Right lobe of liver (tissue), 4 donors: ENCODE measurements at regions not wholly inside any gene's neighbourhood (a gene's known extent, or its start where the extent isn't known, plus 50 kb on each side); places are given as distances from the start of the nearest gene placed in this dataset.

Experiments used
- POLR2A ChIP-seq: fragments of 450-650 bp; IDR thresholded peaks from one replicate; pipeline ENCODE4 v1.6.1; 2017; ENCODE audit warnings: antibody characterized with exemption, mild to moderate bottlenecking
- TF ChIP-seq, protein P1 (sequence below), 4 donors: fragments of 200-600 bp in 3 of 4; fragments of 450-650 bp in 1 of 4; IDR thresholded peaks; one replicate each; pipeline versions ENCODE4 v1.5.1 to v1.8.0; 2016 to 2022; ENCODE audit warnings: antibody characterized with exemption in 4 of 4, mild to moderate bottlenecking in 2 of 4
- donor health status: DM: no; HTN: no; CAD: no.
- donor health status: DM: no; HTN: no; CAD: no.
- donor health status: DM: no; HTN: yes; CAD: no.

DNA sequence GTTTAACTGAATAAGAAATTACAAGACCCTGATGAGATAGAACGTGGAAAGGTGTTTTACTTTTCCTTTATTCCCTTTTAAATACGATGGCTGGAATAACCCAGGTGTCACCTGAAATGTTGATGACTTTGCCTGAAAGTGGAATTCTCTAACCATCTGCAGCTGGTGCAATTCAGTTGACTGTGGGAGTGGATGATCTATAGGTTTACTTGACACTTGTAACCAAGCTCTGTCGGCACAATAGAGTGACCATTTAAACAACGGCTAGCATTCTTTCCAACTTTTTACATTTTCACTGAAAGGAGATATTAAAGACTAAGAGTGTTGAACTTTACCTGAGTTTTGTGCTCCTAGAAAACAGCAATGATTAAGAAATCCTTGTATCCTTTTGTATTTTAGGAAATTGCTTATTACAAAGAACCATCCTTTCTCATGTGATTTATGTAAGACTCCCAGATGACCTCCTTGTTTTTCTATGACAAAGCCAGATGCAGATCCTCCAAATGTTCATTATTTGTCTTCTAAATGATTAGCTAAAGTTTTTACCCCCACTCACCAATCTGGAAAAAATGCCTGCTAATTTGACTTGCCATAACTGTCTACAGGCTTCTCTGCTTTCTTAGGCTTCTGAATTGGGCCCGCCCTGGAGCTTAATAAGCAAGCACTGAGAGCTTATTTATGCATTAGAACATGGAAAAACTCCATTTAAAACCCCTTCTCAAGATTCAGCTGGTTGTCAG is 129.5 kb upstream of the LRRC7 start:
- no peak for TF ChIP-seq POLR2A
- TF ChIP-seq, protein P1, sequence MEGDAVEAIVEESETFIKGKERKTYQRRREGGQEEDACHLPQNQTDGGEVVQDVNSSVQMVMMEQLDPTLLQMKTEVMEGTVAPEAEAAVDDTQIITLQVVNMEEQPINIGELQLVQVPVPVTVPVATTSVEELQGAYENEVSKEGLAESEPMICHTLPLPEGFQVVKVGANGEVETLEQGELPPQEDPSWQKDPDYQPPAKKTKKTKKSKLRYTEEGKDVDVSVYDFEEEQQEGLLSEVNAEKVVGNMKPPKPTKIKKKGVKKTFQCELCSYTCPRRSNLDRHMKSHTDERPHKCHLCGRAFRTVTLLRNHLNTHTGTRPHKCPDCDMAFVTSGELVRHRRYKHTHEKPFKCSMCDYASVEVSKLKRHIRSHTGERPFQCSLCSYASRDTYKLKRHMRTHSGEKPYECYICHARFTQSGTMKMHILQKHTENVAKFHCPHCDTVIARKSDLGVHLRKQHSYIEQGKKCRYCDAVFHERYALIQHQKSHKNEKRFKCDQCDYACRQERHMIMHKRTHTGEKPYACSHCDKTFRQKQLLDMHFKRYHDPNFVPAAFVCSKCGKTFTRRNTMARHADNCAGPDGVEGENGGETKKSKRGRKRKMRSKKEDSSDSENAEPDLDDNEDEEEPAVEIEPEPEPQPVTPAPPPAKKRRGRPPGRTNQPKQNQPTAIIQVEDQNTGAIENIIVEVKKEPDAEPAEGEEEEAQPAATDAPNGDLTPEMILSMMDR (IDR thresholded peaks at IDR 0.05), result no peak
